Kidney capillary endothelial cell (primary cell): ENCODE measurements at regions not wholly inside any gene's neighbourhood (a gene's known extent, or its start where the extent isn't known, plus 50 kb on each side); places are given as distances from the start of the nearest gene placed in this dataset.
"Not testable (repeated sequence)": the region's sequence is repeated elsewhere in the genome, so short reads cannot be mapped to it uniquely, and the experiment has no call there.

ENCODE experiments used
- DNase-seq: peaks from one replicate; pipeline ENCODE4 v3.0.0-alpha.2; 2018; ENCODE audit warnings: low spot score

GRCh38 chr2:203585516-203585915 is 50.4 kb upstream of the RAPH1 start:
- DNase-seq: no peak

- DNase-seq: no peak
These were observed 51.1 kb upstream of the RAPH1 start for GRCh38 chr2:203586206-203586605.

- no peak for DNase-seq
These were observed 51.6 kb upstream of the RAPH1 start for GRCh38 chr2:203586696-203587095.

GRCh38 chr2:203590496-203590895 is 55.4 kb upstream of the RAPH1 start:
- no peak for DNase-seq

- DNase-seq: no peak
These were observed 56.5 kb upstream of the RAPH1 start for GRCh38 chr2:203591642-203592041.

- DNase-seq: no peak
These were observed 57.4 kb upstream of the RAPH1 start for GRCh38 chr2:203592470-203592869.

GRCh38 chr2:203594541-203594940 is 59.4 kb upstream of the RAPH1 start:
- DNase-seq: no peak

GRCh38 chr2:203596183-203596582 is 61.1 kb upstream of the RAPH1 start:
- DNase-seq: no peak

GRCh38 chr2:203599509-203599908 is 64.4 kb upstream of the RAPH1 start:
- no peak for DNase-seq

- no peak for DNase-seq
These were observed 65.2 kb upstream of the RAPH1 start for GRCh38 chr2:203600286-203600685.

- no peak for DNase-seq
These were observed 68.6 kb upstream of the RAPH1 start for GRCh38 chr2:203603456-203604389.

- peak; percentile 15 for DNase-seq
These were observed 70.2 kb upstream of the RAPH1 start for GRCh38 chr2:203605302-203605701.

- DNase-seq: no peak
These were observed 71.0 kb upstream of the RAPH1 start for GRCh38 chr2:203606051-203606450.

GRCh38 chr2:203610558-203610957 is 75.5 kb upstream of the RAPH1 start:
- no peak for DNase-seq

- DNase-seq: no peak
These were observed 77.1 kb upstream of the RAPH1 start for GRCh38 chr2:203612246-203612645.

GRCh38 chr2:203619267-203619878 is 84.3 kb upstream of the RAPH1 start:
- DNase-seq: no peak

GRCh38 chr2:203621981-203622515 is 84.4 kb upstream of the CD28 start:
- DNase-seq: no peak

GRCh38 chr2:203623096-203623495 is 83.3 kb upstream of the CD28 start:
- peak; percentile 65 for DNase-seq

GRCh38 chr2:203623661-203624060 is 82.8 kb upstream of the CD28 start:
- DNase-seq: no peak

GRCh38 chr2:203625701-203626100 is 80.7 kb upstream of the CD28 start:
- DNase-seq: no peak

- not testable (repeated sequence) for DNase-seq
These were observed 80.2 kb upstream of the CD28 start for GRCh38 chr2:203626247-203626646.

- DNase-seq: no peak
These were observed 79.3 kb upstream of the CD28 start for GRCh38 chr2:203626952-203627681.

- no peak for DNase-seq
These were observed 76.7 kb upstream of the CD28 start for GRCh38 chr2:203629699-203630098.
